K562 (cell line): ENCODE measurements at regions not wholly inside any gene's neighbourhood (a gene's known extent, or its start where the extent isn't known, plus 50 kb on each side); places are given as distances from the start of the nearest gene placed in this dataset.

ENCODE experiments used
- CREB5 ChIP-seq: fragments of 250-450 bp; sonication (Bioruptor Pico); IDR thresholded peaks from 2 replicates; pipeline ENCODE4 v1.5.0; 2020; ENCODE audit warnings: mild to moderate bottlenecking
- FOXK2 ChIP-seq, 2 experiments: fragments of 450-650 bp; IDR thresholded peaks in 1 of 2; conservative IDR thresholded peaks in 1 of 2; 2 replicates each; pipeline ENCODE4 v1.6.1; 2016; ENCODE audit warnings: low read depth in 2 of 2, mild to moderate bottlenecking in 1 of 2
- HDAC2 ChIP-seq: fragments of 450-650 bp; IDR thresholded peaks from 2 replicates; pipeline ENCODE4 v1.6.1; 2016; ENCODE audit warnings: mild to moderate bottlenecking
- JUND ChIP-seq, 2 experiments: IDR thresholded peaks; 2 replicates in 1 of 2; 3 replicates in 1 of 2; pipeline ENCODE4 v1.6.1; 2011; ENCODE audit warnings: borderline replicate concordance in 2 of 2, low read depth in 2 of 2, low read length in 2 of 2, improper control_type of control experiment in 1 of 2, missing biosample characterization in 1 of 2, missing genetic modification characterization in 1 of 2, missing genetic modification reagents in 1 of 2
- KDM4B ChIP-seq, 2 experiments: fragments of 450-650 bp in 1 of 2; sonication (generic) in 1 of 2; IDR thresholded peaks; 2 replicates each; pipeline ENCODE4 v1.6.1; 2016 to 2017; ENCODE audit warnings: borderline replicate concordance in 2 of 2, antibody characterized with exemption in 1 of 2, low read depth in 1 of 2, mild to moderate bottlenecking in 1 of 2
- MEF2A ChIP-seq: IDR thresholded peaks from 2 replicates; pipeline ENCODE4 v1.6.1; 2011; ENCODE audit warnings: low read depth, mild to moderate bottlenecking, low read length, moderate library complexity; ENCODE audit not compliant: control insufficient read depth
- NFE2 ChIP-seq: IDR thresholded peaks from 2 replicates; pipeline ENCODE4 v1.6.1; 2014; ENCODE audit warnings: antibody characterized with exemption, low read depth
- NR2C2 ChIP-seq, 2 experiments: fragments of 200-800 bp in 1 of 2; sonication (Bioruptor generic) in 1 of 2; sonication (generic) in 1 of 2; formaldehyde crosslinking in 1 of 2; IDR thresholded peaks; 2 replicates each; pipeline versions ENCODE4 v1.6.1 to v1.8.0; 2016 to 2022; ENCODE audit warnings: mild to moderate bottlenecking in 1 of 2, missing compliant biosample characterization in 1 of 2, missing genetic modification characterization in 1 of 2, missing genetic modification reagents in 1 of 2
- PKNOX1 ChIP-seq: fragments of 450-650 bp; IDR thresholded peaks from 2 replicates; pipeline ENCODE4 v1.6.1; 2016
- RFX1 ChIP-seq: fragments of 450-650 bp; IDR thresholded peaks from 2 replicates; pipeline ENCODE4 v1.6.1; 2016; ENCODE audit warnings: mild to moderate bottlenecking, moderate library complexity
- RNF2 ChIP-seq: sonication (generic); IDR thresholded peaks from 2 replicates; pipeline ENCODE4 v1.6.1; 2016
- SPI1 ChIP-seq: IDR thresholded peaks from 2 replicates; pipeline ENCODE4 v1.6.1; 2011; ENCODE audit warnings: low read depth, low read length, control low read depth, borderline replicate concordance
- TAF1 ChIP-seq: IDR thresholded peaks from 2 replicates; pipeline ENCODE4 v1.6.1; 2011; ENCODE audit warnings: mild to moderate bottlenecking, low read length, moderate library complexity; ENCODE audit not compliant: insufficient read depth, control insufficient read depth, severe bottlenecking; ENCODE audit errors: extremely low read depth
- TBL1XR1 ChIP-seq, 2 experiments: IDR thresholded peaks; 2 replicates each; pipeline ENCODE4 v1.6.1; 2012; ENCODE audit warnings: improper control_type of control experiment in 2 of 2, low read length in 2 of 2, mild to moderate bottlenecking in 1 of 2
- ZBTB17 ChIP-seq: fragments of 450-650 bp; formaldehyde crosslinking; IDR thresholded peaks from 2 replicates; pipeline ENCODE4 v1.4.0; 2020; ENCODE audit warnings: mild to moderate bottlenecking
- ZBTB2 ChIP-seq: fragments of 450-650 bp; IDR thresholded peaks from 2 replicates; pipeline ENCODE4 v1.6.1; 2016; ENCODE audit warnings: antibody characterized with exemption
- ZNF740 ChIP-seq, 3 experiments: fragments of 200-800 bp in 1 of 3; sonication (Bioruptor generic) in 1 of 3; sonication (generic) in 1 of 3; formaldehyde crosslinking in 1 of 3; IDR thresholded peaks; 2 replicates each; pipeline versions ENCODE4 v1.6.1 to v1.8.0; 2016 to 2022; ENCODE audit warnings: mild to moderate bottlenecking in 2 of 3, missing compliant biosample characterization in 2 of 3, missing genetic modification characterization in 2 of 3, missing genetic modification reagents in 1 of 3
- ZNF79 ChIP-seq: fragments of 250-450 bp; sonication (Bioruptor Pico); IDR thresholded peaks from 2 replicates; pipeline ENCODE4 v1.4.0; 2020; ENCODE audit warnings: low read depth, mild to moderate bottlenecking, moderate library complexity

- TF ChIP-seq NFE2 (peak; percentile 42; the same call in 1 of the 2 replicates), RFX1 (peak; percentile 58), ZBTB17 (CRISPR knock-in tag) (no peak), ZNF740 (CRISPR knock-in tag; IDR thresholded peaks at IDR 0.05) (0 out of 2 replicates have a peak, but pooled peaks have one; percentile 18), ZNF740 (tag; IDR thresholded peaks at IDR 0.05) (no peak), KDM4B (IDR thresholded peaks at IDR 0.05; ENCODE audit: borderline replicate concordance in 2 of 2, low read depth in 1 of 2) (no peak), TBL1XR1 (IDR thresholded peaks at IDR 0.05; ENCODE audit: low read length in 2 of 2) (no peak), HDAC2 (no peak), MEF2A (no peak), ZNF79 (CRISPR knock-in tag) (no peak), NR2C2 (CRISPR knock-in tag; IDR thresholded peaks at IDR 0.05) (no peak), NR2C2 (tag; IDR thresholded peaks at IDR 0.05) (0 out of 2 replicates have a peak, but pooled peaks have one; percentile 11), ZBTB2 (no peak), RNF2 (no peak), JUND (IDR thresholded peaks at IDR 0.05; ENCODE audit: borderline replicate concordance, low read depth, low read length) (peak; percentile 46; the same call in 1 of the 2 replicates), JUND (tag; IDR thresholded peaks at IDR 0.05; ENCODE audit: borderline replicate concordance, low read depth, low read length) (peak; percentile 22; the same call in 1 of the 3 replicates), PKNOX1 (no peak), CREB5 (CRISPR knock-in tag) (no peak), FOXK2 (conservative IDR thresholded peaks at IDR 0.05 in 1 of 2, IDR thresholded peaks at IDR 0.05 in 1 of 2; ENCODE audit: low read depth in 2 of 2) (0 out of 4 replicates have a peak, but pooled peaks of 1 of the 2 experiments have one; percentile 22), TAF1 (no peak), SPI1 (peak; percentile 45; the same call in 1 of the 2 replicates)
Measured at GRCh38 chr5:135245521-135246499, 153.2 kb downstream of the MACROH2A1 start (continued).
